Adipocyte (in vitro differentiated cells): ENCODE measurements at regions not wholly inside any gene's neighbourhood (a gene's known extent, or its start where the extent isn't known, plus 50 kb on each side); places are given as distances from the start of the nearest gene placed in this dataset.
"Not testable (repeated sequence)": the region's sequence is repeated elsewhere in the genome, so short reads cannot be mapped to it uniquely, and the experiment has no call there.

ENCODE experiments used
- DNase-seq: peaks from one replicate; pipeline ENCODE4 v3.0.0-alpha.2; 2015; ENCODE audit warnings: low read depth
- H3K27me3 ChIP-seq: replicated peaks from 2 replicates; pipeline ENCODE4 v1.7.0; 2013; ENCODE audit warnings: mild to moderate bottlenecking, low read length, moderate library complexity; ENCODE audit not compliant: control insufficient read depth, insufficient read depth
- H3K36me3 ChIP-seq: 2 replicates; pipeline ENCODE4 v1.7.0; 2013; ENCODE audit warnings: low read length, mild to moderate bottlenecking, moderate library complexity; ENCODE audit not compliant: control insufficient read depth, insufficient read depth, severe bottlenecking
- H3K4me1 ChIP-seq: 2 replicates; pipeline ENCODE4 v1.7.0; 2013; ENCODE audit warnings: mild to moderate bottlenecking, low read length, moderate library complexity; ENCODE audit not compliant: control insufficient read depth, insufficient read depth
- H3K4me3 ChIP-seq: 2 replicates; pipeline ENCODE4 v1.7.0; 2013; ENCODE audit warnings: mild to moderate bottlenecking, low read length, moderate library complexity
- H3K9ac ChIP-seq: 2 replicates; pipeline ENCODE4 v1.7.0; 2013; ENCODE audit warnings: mild to moderate bottlenecking, low read length, moderate library complexity
- H3K9me3 ChIP-seq: 2 replicates; pipeline ENCODE4 v1.7.0; 2013; ENCODE audit warnings: mild to moderate bottlenecking, low read length, moderate library complexity; ENCODE audit not compliant: control insufficient read depth

- peaks cover 2% of the 10 kb centered on the region for H3K4me1 ChIP-seq
- H3K9me3 ChIP-seq = no peaks in the 10 kb centered on the region
- no peak overlapping the region for H3K9ac ChIP-seq
- no peak overlapping the region for H3K4me3 ChIP-seq
- peaks cover 3% of the 10 kb centered on the region for H3K27me3 ChIP-seq
- DNase-seq = no peak
- H3K36me3 ChIP-seq = no peaks in the 10 kb centered on the region
These were observed 281.0 kb upstream of the HS6ST1 start for GRCh38 chr2:128599700-128600099.

- DNase-seq = no peak
These were observed 282.1 kb upstream of the HS6ST1 start for GRCh38 chr2:128600581-128601297.

GRCh38 chr2:128601298-128602037 lies 282.8 kb upstream of the HS6ST1 start:
- Histone ChIP-seq H3K4me3 (no peak overlapping the region), H3K4me1 (no peaks in the 10 kb centered on the region), H3K9ac (no peak overlapping the region), H3K27me3 (peaks cover 3% of the 10 kb centered on the region), H3K36me3 (no peaks in the 10 kb centered on the region), H3K9me3 (no peaks in the 10 kb centered on the region)
- no peak for DNase-seq

More at GRCh38 chr2:128600581-128601297, 282.1 kb upstream of the HS6ST1 start:
- Histone ChIP-seq H3K36me3 (no peaks in the 10 kb centered on the region), H3K4me3 (no peak overlapping the region), H3K9ac (no peak overlapping the region), H3K4me1 (peaks cover 2% of the 10 kb centered on the region), H3K27me3 (peaks cover 3% of the 10 kb centered on the region), H3K9me3 (no peaks in the 10 kb centered on the region)

GRCh38 chr2:128602038-128602698 lies 283.5 kb upstream of the HS6ST1 start:
- no peak overlapping the region for H3K9ac ChIP-seq
- no peaks in the 10 kb centered on the region for H3K9me3 ChIP-seq
- H3K4me1 ChIP-seq = no peaks in the 10 kb centered on the region
- peaks cover 3% of the 10 kb centered on the region for H3K27me3 ChIP-seq
- no peak for DNase-seq
- no peaks in the 10 kb centered on the region for H3K36me3 ChIP-seq
- H3K4me3 ChIP-seq = no peak overlapping the region

GRCh38 chr2:128602699-128603101 lies 284.0 kb upstream of the HS6ST1 start:
- Histone ChIP-seq H3K36me3 (no peaks in the 10 kb centered on the region), H3K4me1 (no peaks in the 10 kb centered on the region), H3K9me3 (no peaks in the 10 kb centered on the region), H3K4me3 (no peak overlapping the region), H3K27me3 (peaks cover 3% of the 10 kb centered on the region), H3K9ac (no peak overlapping the region)
- DNase-seq = no peak

GRCh38 chr2:128603411-128603924 lies 284.8 kb upstream of the HS6ST1 start:
- Histone ChIP-seq H3K4me3 (no peak overlapping the region), H3K36me3 (no peaks in the 10 kb centered on the region), H3K4me1 (no peaks in the 10 kb centered on the region), H3K9ac (no peak overlapping the region), H3K9me3 (no peaks in the 10 kb centered on the region), H3K27me3 (peaks cover 3% of the 10 kb centered on the region)
- no peak for DNase-seq

GRCh38 chr2:128604045-128604444 lies 285.4 kb upstream of the HS6ST1 start:
- Histone ChIP-seq H3K27me3 (peaks cover 3% of the 10 kb centered on the region), H3K9ac (no peak overlapping the region), H3K4me3 (no peak overlapping the region), H3K36me3 (no peaks in the 10 kb centered on the region), H3K9me3 (no peaks in the 10 kb centered on the region), H3K4me1 (no peaks in the 10 kb centered on the region)
- DNase-seq = no peak

- H3K9ac ChIP-seq, H3K36me3 ChIP-seq, H3K4me1 ChIP-seq, DNase-seq, H3K4me3 ChIP-seq, H3K9me3 ChIP-seq, H3K27me3 ChIP-seq: not testable (repeated sequence)
These were observed 285.9 kb upstream of the HS6ST1 start for GRCh38 chr2:128604581-128604980.

- no peak overlapping the region for H3K9ac ChIP-seq
- H3K9me3 ChIP-seq = no peaks in the 10 kb centered on the region
- DNase-seq = no peak
- H3K36me3 ChIP-seq = no peaks in the 10 kb centered on the region
- no peaks in the 10 kb centered on the region for H3K4me1 ChIP-seq
- no peak overlapping the region for H3K4me3 ChIP-seq
- H3K27me3 ChIP-seq = peaks cover 3% of the 10 kb centered on the region
These were observed 286.8 kb upstream of the HS6ST1 start for GRCh38 chr2:128605421-128605820.

- Histone ChIP-seq H3K9me3 (no peaks in the 10 kb centered on the region), H3K9ac (no peak overlapping the region), H3K36me3 (no peaks in the 10 kb centered on the region), H3K4me3 (no peak overlapping the region), H3K4me1 (no peaks in the 10 kb centered on the region), H3K27me3 (peaks cover 3% of the 10 kb centered on the region)
- DNase-seq = no peak
These were observed 287.3 kb upstream of the HS6ST1 start for GRCh38 chr2:128605931-128606330.

- H3K27me3 ChIP-seq = peaks cover 3% of the 10 kb centered on the region
- no peaks in the 10 kb centered on the region for H3K4me1 ChIP-seq
- DNase-seq = no peak
- no peak overlapping the region for H3K9ac ChIP-seq
- H3K4me3 ChIP-seq = no peak overlapping the region
- no peaks in the 10 kb centered on the region for H3K9me3 ChIP-seq
- no peaks in the 10 kb centered on the region for H3K36me3 ChIP-seq
These were observed 288.2 kb upstream of the HS6ST1 start for GRCh38 chr2:128606837-128607236.
